Hepatocyte (in vitro differentiated cells): ENCODE measurements at regions not wholly inside any gene's neighbourhood (a gene's known extent, or its start where the extent isn't known, plus 50 kb on each side); places are given as distances from the start of the nearest gene placed in this dataset.

Experiments used
- CTCF ChIP-seq: fragments of 200-600 bp; sonication (generic); IDR thresholded peaks from 2 replicates; pipeline ENCODE4 v1.5.1; 2016; ENCODE audit warnings: antibody characterized with exemption, mild to moderate bottlenecking; ENCODE audit not compliant: poor library complexity
- EZH2phosphoT487 ChIP-seq: fragments of 200-600 bp; sonication (generic); IDR thresholded peaks from one replicate; pipeline ENCODE4 v1.6.1; 2018; ENCODE audit warnings: antibody characterized with exemption, mild to moderate bottlenecking, low read depth, moderate library complexity; ENCODE audit not compliant: unreplicated experiment, severe bottlenecking

GRCh38 chr6:147756891-147757290, 248.4 kb downstream of the SAMD5 start:
- TF ChIP-seq CTCF (no peak), EZH2phosphoT487 (no peak)
